GM18499 (cell line): ENCODE measurements at regions not wholly inside any gene's neighbourhood (a gene's known extent, or its start where the extent isn't known, plus 50 kb on each side); places are given as distances from the start of the nearest gene placed in this dataset.

ENCODE experiments used
- ATAC-seq: cut with Tn5 transposase; IDR thresholded peaks from one replicate; pipeline ENCODE4 v1.9.1; 2021; ENCODE audit warnings: moderate number of reproducible peaks; ENCODE audit not compliant: insufficient read depth, unreplicated experiment

GRCh38 chr18:24860978-24861680 is 400.7 kb downstream of the HRH4 start:
- no peak for ATAC-seq

DNA sequence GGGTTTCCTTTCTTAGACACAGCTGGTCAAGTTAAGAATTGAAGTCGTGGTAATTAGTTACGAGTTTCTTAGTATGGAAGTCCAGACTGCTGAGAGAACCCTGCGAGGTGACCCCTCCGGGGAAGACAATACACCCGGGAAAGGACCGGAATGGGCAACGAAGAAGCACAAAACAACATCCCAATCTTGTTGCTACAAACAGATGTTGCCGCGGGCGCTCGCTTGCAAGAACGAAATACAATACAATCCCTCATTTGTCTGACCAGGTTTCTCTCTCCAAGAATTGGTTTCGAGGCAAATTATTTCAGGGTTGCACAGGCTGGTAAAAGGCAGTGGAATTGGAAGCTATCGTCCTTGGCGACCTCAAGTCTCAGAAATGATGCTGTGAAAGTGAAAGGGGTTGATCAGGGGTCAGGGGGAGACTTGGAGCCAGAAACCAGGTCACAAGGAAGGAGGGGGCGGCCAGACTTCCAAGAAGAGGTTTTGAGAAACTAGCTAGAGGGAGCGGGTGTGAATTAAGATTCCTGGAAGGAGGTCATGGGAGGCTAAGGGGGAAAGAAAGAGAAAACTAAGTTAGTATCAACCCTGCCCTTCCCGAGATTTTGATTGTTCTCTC is 401.9 kb downstream of the HRH4 start:
- ATAC-seq: no peak

- ATAC-seq: no peak
Measured at GRCh38 chr18:24868311-24868710, 407.9 kb downstream of the HRH4 start.

GRCh38 chr18:24868760-24869237 is 408.4 kb downstream of the HRH4 start:
- ATAC-seq: no peak

DNA sequence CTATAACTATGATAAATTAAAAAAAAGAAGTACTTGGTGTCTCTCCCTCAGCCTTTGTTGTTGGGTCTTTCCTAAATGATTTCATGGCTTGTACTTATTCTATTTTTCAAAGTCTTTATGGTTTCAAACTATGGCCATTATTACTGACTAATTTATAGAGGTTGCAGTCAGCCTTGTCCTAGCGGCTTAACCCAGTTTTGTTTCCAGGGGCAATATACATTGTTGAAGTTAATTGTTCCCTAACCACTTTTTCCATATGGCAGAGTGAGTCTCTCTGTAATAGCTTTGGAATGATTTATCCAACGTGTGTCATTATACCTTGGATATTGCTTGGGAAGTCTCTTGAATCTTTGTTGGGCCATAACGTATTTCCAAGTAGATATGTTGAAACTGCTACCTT is 408.8 kb downstream of the HRH4 start:
- no peak for ATAC-seq

DNA sequence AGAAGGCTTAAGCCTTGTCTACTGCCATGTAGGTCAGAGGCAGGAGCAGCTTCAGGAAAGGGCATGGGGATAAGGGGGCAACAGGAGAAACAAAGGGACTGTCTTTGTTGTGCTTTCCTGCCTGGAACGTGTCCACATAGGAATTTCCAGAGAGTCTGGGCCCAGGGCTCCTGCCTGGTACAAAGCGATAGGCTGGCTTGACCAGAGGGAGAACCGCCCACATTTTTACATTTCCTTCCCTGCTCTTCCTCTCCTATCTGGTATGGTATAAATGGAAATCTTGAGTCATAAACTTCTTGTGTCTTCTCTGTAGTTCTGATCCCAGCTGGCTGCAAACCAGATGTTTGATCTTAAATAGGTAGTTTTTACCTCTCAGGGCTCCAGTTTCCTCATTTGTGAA is 414.8 kb downstream of the HRH4 start:
- no peak for ATAC-seq

GRCh38 chr18:24875777-24876176 is 415.3 kb downstream of the HRH4 start:
- no peak for ATAC-seq

- ATAC-seq: no peak
Measured at GRCh38 chr18:24876266-24876665, 415.8 kb downstream of the HRH4 start.

DNA sequence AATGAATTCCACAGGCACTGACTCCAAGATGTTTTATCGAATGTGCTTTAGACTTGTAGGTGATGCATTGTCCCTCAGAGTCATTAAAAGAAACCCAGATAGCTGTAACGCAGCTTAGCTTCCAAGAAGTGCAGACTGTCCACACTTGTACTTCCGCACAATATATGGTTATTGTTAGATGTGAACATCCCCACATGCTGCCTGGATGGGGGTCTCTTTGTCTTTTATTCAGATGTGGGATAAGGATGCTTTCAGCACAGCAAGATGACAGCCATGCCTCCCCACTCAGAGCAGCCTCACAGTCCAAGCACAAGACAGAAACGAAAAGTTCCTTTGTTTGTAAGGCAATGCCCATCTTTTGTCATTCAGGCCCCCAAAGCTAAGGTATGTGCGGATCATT is 416.6 kb downstream of the HRH4 start:
- no peak for ATAC-seq

DNA sequence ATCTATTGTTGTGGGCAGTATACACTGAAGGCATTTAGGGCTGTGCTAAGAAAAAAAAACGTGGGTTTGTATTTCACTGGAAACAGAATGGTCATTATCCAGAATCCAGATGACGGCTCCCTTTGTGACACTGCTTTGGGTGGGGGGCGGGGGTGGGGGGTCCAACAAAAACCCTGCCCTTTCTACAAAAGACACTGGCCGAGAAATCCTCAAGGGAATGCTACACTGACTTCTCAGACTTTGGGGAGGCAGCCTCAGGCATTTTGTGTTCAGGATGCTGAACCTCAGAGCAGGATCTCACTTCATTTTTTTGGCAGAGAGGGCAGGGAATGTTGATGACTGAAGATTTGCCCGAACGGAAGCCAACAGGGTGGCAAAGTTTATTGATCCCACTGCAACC is 417.1 kb downstream of the HRH4 start:
- no peak for ATAC-seq

DNA sequence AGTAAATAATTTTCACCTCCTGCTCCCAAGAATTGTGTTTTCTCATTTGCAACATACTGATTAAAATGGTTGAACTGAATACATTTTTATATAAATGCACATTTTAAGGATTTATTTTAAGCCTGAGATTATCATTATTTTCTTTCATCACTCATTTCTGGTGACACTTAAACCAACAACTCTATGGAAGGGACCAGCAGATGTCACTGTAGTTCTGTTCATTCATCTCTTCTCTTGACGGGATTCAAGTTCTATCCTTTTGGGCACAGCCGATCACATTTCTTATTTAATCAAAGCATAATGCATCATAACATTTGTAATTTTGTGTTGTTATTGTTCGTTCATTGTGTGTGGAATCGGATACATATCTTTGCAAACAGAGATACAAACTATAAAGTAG is 417.9 kb downstream of the HRH4 start:
- ATAC-seq: no peak

- no peak for ATAC-seq
Measured at GRCh38 chr18:24885276-24885675, 424.8 kb downstream of the HRH4 start.

- ATAC-seq: no peak
Measured at GRCh38 chr18:24894880-24895279, 434.4 kb downstream of the HRH4 start.

DNA sequence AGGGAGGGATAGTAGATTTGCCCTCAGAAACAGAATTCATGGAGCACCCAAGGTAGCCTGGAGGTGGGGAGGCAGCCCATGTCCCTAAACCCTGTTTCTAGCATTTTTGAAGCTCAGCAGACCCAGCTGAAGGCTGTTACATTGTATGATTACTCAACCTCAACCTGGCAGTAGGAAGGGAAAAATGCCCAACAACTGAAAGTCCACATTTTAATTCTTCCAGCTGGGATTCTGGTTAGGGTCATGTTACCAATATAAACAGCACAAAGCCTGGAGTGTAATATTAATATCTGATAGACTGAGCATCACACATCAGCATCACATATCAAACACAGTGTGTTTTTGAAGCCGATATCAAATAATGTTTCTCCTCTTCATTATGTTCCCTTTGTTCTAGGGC is 437.0 kb downstream of the HRH4 start:
- no peak for ATAC-seq

- ATAC-seq: no peak
Measured at GRCh38 chr18:24910221-24910620, 441.7 kb downstream of the ZNF521 start.

DNA sequence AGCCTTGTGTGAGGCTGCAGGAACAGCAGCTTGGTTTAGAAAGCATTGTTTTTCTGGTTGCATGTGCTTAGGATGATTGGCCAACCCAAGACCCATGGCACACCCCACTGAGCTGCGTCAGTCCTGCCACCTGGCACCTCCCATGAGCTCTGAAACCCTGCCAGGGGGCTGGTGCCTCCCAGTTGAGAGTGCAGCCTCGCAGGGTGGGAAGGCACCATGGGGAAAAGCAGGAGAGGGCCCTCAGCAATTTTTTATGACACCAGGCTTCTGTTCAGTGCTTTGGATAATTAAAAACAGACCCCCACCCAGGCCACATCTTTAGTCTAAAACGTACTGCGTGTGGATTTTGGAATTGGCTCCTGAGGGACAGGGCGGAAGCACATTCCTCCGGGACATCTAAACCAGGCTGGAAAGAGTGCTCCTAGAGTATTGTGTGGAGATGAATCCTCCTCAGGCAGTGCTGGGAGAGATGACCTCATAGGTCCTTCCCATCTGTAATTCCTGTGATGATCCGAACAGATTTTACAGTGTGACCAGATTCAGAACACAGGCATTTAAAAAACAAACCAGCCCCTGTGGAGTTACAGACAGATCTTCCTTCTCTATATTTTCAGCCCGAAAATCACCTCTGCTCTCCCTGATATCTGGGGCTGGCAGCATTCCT is 438.3 kb downstream of the ZNF521 start:
- no peak for ATAC-seq

GRCh38 chr18:24914171-24914525 is 437.8 kb downstream of the ZNF521 start:
- no peak for ATAC-seq

DNA sequence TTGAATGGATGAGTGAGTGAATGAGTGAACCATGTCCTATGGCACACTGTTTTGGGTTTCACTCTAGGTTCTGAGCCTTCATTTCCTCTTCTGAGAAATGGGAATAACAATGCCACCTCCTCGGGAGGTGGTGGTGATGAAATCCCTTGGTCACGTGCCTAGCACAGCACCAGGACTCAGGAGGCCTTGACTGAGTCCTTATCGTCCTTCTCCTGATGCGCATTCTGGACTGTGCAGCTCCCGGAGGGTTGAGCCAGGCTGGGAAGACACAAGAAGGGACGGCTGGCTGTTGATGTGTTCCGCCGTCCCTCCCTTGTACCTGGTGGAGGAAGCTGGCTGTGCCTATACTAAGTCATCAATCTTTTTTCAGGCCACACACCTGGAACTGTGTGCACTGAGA is 437.3 kb downstream of the ZNF521 start:
- ATAC-seq: no peak

GRCh38 chr18:24915547-24915946 is 436.4 kb downstream of the ZNF521 start:
- ATAC-seq: no peak

- ATAC-seq: no peak
Measured at GRCh38 chr18:24917767-24918166, 434.2 kb downstream of the ZNF521 start.

GRCh38 chr18:24918257-24918656 is 433.7 kb downstream of the ZNF521 start:
- ATAC-seq: no peak
